ENCODE measurements at regions not wholly inside any gene's neighbourhood (a gene's known extent, or its start where the extent isn't known, plus 50 kb on each side); places are given as distances from the start of the nearest gene placed in this dataset.

DNA sequence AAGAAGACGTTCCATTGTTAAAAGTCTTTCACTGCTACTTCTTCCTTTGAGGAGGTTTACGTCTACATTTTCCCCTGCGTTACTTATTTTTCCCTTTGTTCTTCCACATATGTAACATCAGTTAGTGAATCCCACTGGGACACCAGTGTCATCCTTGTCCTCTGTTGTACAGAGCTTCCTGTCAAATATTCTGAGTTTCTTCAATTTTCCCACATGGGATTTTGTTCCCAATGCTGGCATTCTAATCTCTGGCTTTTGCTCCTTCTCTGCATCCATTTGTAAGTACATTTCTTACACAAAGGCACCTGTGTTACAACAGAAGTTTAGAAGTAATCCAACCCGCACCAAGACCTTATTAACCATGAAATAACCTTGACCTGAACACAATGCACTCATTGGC, 627.4 kb upstream of the PFKP start:
- TF ChIP-seq POLR2A (IDR thresholded peaks at IDR 0.05), result no peak
- TF ChIP-seq, protein P1, sequence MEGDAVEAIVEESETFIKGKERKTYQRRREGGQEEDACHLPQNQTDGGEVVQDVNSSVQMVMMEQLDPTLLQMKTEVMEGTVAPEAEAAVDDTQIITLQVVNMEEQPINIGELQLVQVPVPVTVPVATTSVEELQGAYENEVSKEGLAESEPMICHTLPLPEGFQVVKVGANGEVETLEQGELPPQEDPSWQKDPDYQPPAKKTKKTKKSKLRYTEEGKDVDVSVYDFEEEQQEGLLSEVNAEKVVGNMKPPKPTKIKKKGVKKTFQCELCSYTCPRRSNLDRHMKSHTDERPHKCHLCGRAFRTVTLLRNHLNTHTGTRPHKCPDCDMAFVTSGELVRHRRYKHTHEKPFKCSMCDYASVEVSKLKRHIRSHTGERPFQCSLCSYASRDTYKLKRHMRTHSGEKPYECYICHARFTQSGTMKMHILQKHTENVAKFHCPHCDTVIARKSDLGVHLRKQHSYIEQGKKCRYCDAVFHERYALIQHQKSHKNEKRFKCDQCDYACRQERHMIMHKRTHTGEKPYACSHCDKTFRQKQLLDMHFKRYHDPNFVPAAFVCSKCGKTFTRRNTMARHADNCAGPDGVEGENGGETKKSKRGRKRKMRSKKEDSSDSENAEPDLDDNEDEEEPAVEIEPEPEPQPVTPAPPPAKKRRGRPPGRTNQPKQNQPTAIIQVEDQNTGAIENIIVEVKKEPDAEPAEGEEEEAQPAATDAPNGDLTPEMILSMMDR (IDR thresholded peaks at IDR 0.05), result no peak
